ENCODE measurements at regions not wholly inside any gene's neighbourhood (a gene's known extent, or its start where the extent isn't known, plus 50 kb on each side); places are given as distances from the start of the nearest gene placed in this dataset.

DNA sequence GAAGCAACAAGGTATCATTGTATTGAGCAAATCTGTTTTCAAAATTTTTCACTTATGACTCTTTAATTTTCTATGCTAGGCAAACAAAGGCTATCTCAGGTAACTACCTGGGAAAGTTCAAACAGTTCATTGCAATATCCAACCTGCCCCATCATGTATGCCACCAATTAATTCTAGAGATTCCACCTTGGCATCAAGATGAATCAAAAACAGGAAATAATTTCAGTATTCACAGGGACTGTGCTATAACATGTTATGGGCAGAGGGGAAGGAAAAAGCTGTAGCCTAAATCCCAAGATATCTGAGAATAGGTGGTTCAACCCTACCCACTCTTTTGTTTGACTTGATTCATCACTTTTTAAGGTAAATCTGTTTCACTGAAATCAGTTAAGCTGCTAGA lies 67.5 kb upstream of the SH3GLB1 start (continued):
- TF ChIP-seq MAFK (IDR thresholded peaks at IDR 0.05; ENCODE audit: low read depth, low read length) (no peak), SP1 (IDR thresholded peaks at IDR 0.05; ENCODE audit: low read depth, low read length) (no peak), JUND (IDR thresholded peaks at IDR 0.05; ENCODE audit: low read length) (no peak)

Measured in H1 (cell line).